DOHH2 (cell line): ENCODE measurements at regions not wholly inside any gene's neighbourhood (a gene's known extent, or its start where the extent isn't known, plus 50 kb on each side); places are given as distances from the start of the nearest gene placed in this dataset.

Source experiments
- CTCF ChIP-seq: fragments of 200-600 bp; sonication (generic); IDR thresholded peaks from one replicate; pipeline ENCODE4 v1.5.1; 2014; ENCODE audit warnings: antibody characterized with exemption, mild to moderate bottlenecking, low read depth, low read length; ENCODE audit not compliant: poor library complexity, severe bottlenecking
- EZH2phosphoT487 ChIP-seq: fragments of 200-600 bp; sonication (generic); IDR thresholded peaks from 2 replicates; pipeline ENCODE4 v1.6.1; 2017; ENCODE audit warnings: borderline replicate concordance, mild to moderate bottlenecking, antibody characterized with exemption, low read length, moderate library complexity, mixed read lengths

GRCh38 chr12:126349383-126349782 lies 1284.1 kb downstream of the AACS start:
- TF ChIP-seq CTCF (no peak), EZH2phosphoT487 (no peak)
